ENCODE measurements at regions not wholly inside any gene's neighbourhood (a gene's known extent, or its start where the extent isn't known, plus 50 kb on each side); places are given as distances from the start of the nearest gene placed in this dataset.

- DNase-seq (ENCODE audit: low spot score), result no peak
Observed at GRCh38 chr1:63200676-63201075, 121.7 kb upstream of the FOXD3 start.

DNA sequence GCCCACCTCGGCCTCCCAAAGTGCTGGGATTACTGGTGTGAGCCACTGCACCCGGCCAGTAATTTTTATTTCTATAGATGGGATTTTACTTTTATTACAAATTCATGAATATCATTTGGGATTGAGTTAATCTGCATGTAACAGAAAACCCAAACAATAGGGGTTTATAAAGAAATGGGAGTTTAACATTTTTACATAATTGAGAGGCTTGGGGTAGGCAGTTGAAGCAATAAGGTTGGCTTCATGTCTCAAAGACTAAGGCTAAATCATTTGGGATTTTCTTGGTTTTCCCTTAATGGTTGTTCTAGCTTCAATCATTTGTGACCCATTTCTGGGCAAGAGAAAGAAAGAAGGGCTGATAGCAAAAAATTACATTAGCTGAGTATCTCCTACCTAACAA lies 118.7 kb upstream of the FOXD3 start:
- no peak for DNase-seq (ENCODE audit: low spot score)

GRCh38 chr1:63205776-63206175 lies 116.6 kb upstream of the FOXD3 start:
- no peak for DNase-seq (ENCODE audit: low spot score)

GRCh38 chr1:63214553-63214952 lies 107.8 kb upstream of the FOXD3 start:
- DNase-seq (ENCODE audit: low spot score), result no peak

GRCh38 chr1:63223426-63223825 lies 98.9 kb upstream of the FOXD3 start:
- no peak for DNase-seq (ENCODE audit: low spot score)

GRCh38 chr1:63230722-63231121 lies 91.6 kb upstream of the FOXD3 start:
- no peak for DNase-seq (ENCODE audit: low spot score)

GRCh38 chr1:63238721-63239120 lies 83.6 kb upstream of the FOXD3 start:
- no peak for DNase-seq (ENCODE audit: low spot score)

- no peak for DNase-seq (ENCODE audit: low spot score)
Observed at GRCh38 chr1:63245186-63245585, 77.2 kb upstream of the FOXD3 start.

- DNase-seq (ENCODE audit: low spot score), result no peak
Observed at GRCh38 chr1:63248216-63248615, 74.2 kb upstream of the FOXD3 start.

GRCh38 chr1:63255153-63255552 lies 67.2 kb upstream of the FOXD3 start:
- no peak for DNase-seq (ENCODE audit: low spot score)

- no peak for DNase-seq (ENCODE audit: low spot score)
Observed at GRCh38 chr1:63261736-63262458, 60.5 kb upstream of the FOXD3 start.

DNA sequence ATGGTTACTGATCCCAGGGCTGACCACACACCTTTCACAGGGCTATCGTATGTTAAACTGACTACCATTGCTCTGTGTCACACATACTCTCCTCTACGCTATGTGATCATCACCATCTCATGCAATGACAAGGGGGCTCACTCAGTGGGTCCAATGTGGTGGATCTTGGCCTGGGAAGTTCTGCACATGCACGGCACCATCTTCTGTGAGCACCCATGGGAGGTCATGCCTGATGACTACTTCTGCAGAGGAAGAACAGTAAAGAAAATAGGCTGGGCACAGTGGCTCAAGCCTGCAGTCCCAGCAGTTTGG lies 60.0 kb upstream of the FOXD3 start:
- no peak for DNase-seq (ENCODE audit: low spot score)

DNA sequence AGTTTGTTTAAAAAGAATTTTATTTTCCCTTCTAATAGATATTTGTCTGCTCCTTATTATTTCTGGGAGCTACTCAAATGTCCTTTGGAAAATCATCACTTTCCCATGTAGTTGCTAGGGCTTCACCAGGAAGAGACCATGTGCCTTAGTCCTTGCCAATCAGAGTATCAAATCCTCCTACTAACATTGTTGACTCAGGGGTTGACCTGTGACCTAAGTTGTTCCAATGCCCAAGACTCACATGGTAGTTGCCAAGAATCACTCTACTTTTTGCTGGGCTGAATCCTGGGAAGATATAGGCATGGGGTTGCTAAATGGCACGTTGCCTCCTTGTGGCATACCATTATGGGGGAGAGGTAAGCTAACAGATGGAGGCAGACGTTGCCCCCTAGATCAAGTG lies 58.2 kb upstream of the FOXD3 start:
- DNase-seq (ENCODE audit: low spot score), result no peak

DNA sequence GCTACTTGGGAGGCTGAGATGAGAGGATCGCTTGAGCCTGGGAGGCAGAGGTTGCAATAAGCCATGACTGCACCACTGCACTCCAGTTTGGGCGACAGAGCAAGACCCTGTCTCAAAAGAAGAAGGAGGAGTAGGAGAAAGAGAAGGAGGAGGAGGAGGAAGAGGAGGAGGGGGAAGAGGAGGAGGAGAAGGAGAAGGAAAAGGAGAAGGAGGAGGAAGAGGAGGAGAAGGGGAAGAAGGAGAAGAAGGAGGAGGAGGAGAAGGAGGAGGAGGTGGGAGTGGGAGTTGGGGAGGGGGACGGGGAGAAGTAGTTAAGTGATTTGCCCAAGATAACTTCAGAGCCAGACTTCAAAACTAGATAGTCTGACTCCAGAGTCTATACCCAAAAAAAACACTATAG lies 55.5 kb upstream of the FOXD3 start:
- no peak for DNase-seq (ENCODE audit: low spot score)

DNA sequence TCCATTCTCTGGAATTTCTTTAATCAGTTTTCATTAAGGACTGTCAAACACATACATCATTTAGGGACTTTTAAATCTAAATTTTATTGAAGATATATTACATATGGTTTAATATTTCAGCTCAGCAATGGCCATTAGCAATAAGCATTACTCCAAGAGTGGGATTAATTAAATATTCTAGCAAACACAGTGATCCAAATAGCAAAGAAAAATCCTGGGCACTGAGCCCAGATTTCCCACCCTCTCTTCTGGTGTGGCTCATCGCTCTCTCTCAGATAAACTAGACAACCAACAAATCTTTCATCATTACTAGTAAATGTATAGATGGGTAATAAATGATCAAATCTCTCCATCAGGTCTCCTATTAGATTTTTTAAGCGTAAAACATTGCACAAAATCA lies 53.5 kb upstream of the FOXD3 start:
- no peak for DNase-seq (ENCODE audit: low spot score)

- DNase-seq (ENCODE audit: low spot score), result no peak
Observed at GRCh38 chr1:63269571-63269970, 52.8 kb upstream of the FOXD3 start.

All from kidney capillary endothelial cell (primary cell).